ENCODE measurements at regions not wholly inside any gene's neighbourhood (a gene's known extent, or its start where the extent isn't known, plus 50 kb on each side); places are given as distances from the start of the nearest gene placed in this dataset.

DNA sequence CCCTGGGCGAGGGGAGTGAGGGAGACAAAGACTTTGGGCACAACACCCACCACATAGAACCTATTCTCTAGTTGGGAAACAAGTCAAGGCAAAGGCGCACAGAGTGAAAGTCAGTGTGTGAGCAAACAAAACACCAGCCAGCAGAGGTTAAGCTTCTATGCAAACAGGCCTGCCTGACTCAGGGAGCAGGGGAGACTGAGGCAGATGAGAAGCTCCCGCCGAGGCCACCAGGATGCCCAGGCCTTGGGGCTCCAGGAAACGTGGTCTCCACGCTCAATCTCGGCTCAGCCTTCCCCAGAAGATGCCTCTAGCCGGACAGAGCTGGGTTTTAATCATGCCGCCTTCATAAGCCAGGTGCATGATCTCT lies 74.1 kb upstream of the KCNMA1 start:
- no peak overlapping the region for H3K9ac ChIP-seq (ENCODE audit: low read depth in 1 of 2, low read length in 2 of 2)
- no peaks in the 10 kb centered on the region for H3K4me1 ChIP-seq (ENCODE audit: control insufficient read depth in 2 of 2, insufficient read depth in 2 of 2, low read length in 2 of 2)
- no peaks in the 10 kb centered on the region for H3K36me3 ChIP-seq (ENCODE audit: control insufficient read depth in 2 of 2, insufficient read depth in 2 of 2, low read length in 2 of 2)
- no peaks in the 10 kb centered on the region for H3K9me3 ChIP-seq (ENCODE audit: control insufficient read depth in 2 of 2, low read length in 2 of 2)
- H3K27me3 ChIP-seq (ENCODE audit: control insufficient read depth in 2 of 2, insufficient read depth in 2 of 2, low read length in 2 of 2), result peaks cover 0 to 9% of the 10 kb centered on the region in 2 donors
- no peak overlapping the region for H3K4me3 ChIP-seq (ENCODE audit: low read length in 2 of 2)
- no peak overlapping the region for H3K27ac ChIP-seq (ENCODE audit: low read depth in 2 of 2, low read length in 2 of 2)

DNA sequence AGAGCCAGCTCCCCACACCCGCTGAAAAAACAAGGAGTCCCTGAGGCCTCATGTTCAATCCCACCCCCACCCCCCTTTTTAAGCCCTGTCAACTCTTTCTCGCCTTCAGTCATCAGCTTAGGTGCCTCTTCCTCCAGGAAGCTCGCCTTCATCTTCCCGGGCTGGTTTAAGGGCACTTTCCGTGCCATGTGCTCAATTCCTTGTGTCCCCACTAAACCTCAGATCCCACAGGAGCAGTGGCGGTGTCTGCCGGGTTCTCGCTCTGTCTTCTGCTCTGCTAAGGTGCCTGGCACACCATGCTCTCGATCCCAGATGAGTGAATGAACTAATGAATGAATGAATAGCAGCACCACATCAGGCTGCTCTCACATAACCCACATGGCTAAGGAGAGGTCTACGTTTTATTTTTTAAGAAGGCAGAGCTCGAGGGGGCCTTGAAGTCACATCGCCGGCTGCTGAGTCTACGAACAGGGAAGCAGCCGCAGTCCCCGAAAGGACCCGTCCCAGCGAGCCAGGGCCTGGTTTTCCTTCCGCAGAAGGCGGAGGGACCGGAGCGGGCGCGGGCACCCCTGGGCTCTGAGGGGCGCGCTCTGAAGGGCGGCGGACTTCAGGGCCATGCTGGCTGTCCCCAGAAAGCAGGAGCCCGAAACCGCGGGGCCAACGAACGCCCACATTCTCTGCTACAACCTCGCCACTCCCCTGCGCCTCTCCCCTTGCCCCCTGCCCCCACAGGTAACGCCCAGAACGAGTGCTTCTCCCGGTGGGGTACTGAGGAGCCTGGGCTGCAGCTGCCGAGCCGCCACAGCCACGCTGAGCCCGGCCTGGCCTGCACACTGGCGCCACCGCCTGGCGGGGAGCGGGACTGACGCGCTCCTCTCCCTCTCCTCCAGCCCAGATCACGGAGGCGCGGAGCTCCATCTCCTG lies 73.4 kb upstream of the KCNMA1 start:
- H3K9me3 ChIP-seq (ENCODE audit: control insufficient read depth in 2 of 2, low read length in 2 of 2), result no peaks in the 10 kb centered on the region
- peaks cover 0 to 9% of the 10 kb centered on the region in 2 donors for H3K27me3 ChIP-seq (ENCODE audit: control insufficient read depth in 2 of 2, insufficient read depth in 2 of 2, low read length in 2 of 2)
- no peak overlapping the region for H3K27ac ChIP-seq (ENCODE audit: low read depth in 2 of 2, low read length in 2 of 2)
- H3K36me3 ChIP-seq (ENCODE audit: control insufficient read depth in 2 of 2, insufficient read depth in 2 of 2, low read length in 2 of 2), result no peaks in the 10 kb centered on the region
- H3K4me1 ChIP-seq (ENCODE audit: control insufficient read depth in 2 of 2, insufficient read depth in 2 of 2, low read length in 2 of 2), result no peaks in the 10 kb centered on the region
- H3K9ac ChIP-seq (ENCODE audit: low read depth in 1 of 2, low read length in 2 of 2), result peak overlapping the region in 1 of 2 donors; percentile 23
- peak overlapping the region; percentile 35 to 38 for H3K4me3 ChIP-seq (ENCODE audit: low read length in 2 of 2)

DNA sequence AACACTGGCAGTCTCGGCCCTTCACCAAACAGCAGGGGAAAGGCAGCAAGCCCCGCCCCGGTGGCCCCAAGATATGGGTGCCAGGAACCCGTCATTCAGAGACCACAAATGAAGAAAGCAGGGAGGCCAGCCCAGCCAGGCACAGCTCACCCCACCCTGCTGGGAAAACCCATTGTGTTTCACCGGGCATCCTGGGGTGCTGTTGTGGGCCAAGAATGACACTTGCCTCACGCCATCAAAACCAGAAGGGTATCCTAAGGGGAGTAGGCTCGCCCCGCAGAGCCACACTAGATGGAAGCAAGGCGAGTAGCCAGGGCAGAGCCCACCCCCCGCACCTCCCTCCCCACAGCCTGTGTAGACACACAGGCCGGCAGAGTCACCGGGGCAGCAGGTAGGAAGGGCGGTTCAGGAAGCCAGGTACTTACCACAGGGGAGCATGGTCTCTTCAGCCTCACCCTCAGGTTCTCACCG lies 72.5 kb upstream of the KCNMA1 start:
- no peak overlapping the region for H3K27ac ChIP-seq (ENCODE audit: low read depth in 2 of 2, low read length in 2 of 2)
- no peaks in the 10 kb centered on the region for H3K36me3 ChIP-seq (ENCODE audit: control insufficient read depth in 2 of 2, insufficient read depth in 2 of 2, low read length in 2 of 2)
- H3K27me3 ChIP-seq (ENCODE audit: control insufficient read depth in 2 of 2, insufficient read depth in 2 of 2, low read length in 2 of 2), result peaks cover 0 to 9% of the 10 kb centered on the region in 2 donors
- no peaks in the 10 kb centered on the region for H3K4me1 ChIP-seq (ENCODE audit: control insufficient read depth in 2 of 2, insufficient read depth in 2 of 2, low read length in 2 of 2)
- no peak overlapping the region for H3K9ac ChIP-seq (ENCODE audit: low read depth in 1 of 2, low read length in 2 of 2)
- H3K4me3 ChIP-seq (ENCODE audit: low read length in 2 of 2), result no peak overlapping the region
- no peaks in the 10 kb centered on the region for H3K9me3 ChIP-seq (ENCODE audit: control insufficient read depth in 2 of 2, low read length in 2 of 2)

DNA sequence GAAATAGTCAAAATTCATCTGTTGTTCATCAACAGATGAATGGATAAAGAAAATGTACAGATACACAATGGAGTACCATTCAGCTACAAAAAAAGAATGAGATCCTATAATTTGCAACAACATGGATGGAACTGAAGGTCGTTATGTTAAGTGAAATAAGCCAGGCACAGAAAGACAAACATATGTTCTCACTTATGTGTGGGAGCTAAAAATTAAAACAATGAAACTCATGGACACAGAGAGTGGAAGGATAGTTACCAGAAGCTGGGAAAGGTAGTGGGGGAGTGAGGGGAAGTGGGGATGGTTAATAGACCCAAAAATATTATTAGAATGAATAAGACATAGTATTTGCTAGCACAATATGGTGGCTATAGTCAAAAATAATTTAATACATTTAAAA lies 70.0 kb upstream of the KCNMA1 start:
- no peaks in the 10 kb centered on the region for H3K4me1 ChIP-seq (ENCODE audit: control insufficient read depth in 2 of 2, insufficient read depth in 2 of 2, low read length in 2 of 2)
- peaks cover 0 to 5% of the 10 kb centered on the region in 2 donors for H3K27me3 ChIP-seq (ENCODE audit: control insufficient read depth in 2 of 2, insufficient read depth in 2 of 2, low read length in 2 of 2)
- no peak overlapping the region for H3K9ac ChIP-seq (ENCODE audit: low read depth in 1 of 2, low read length in 2 of 2)
- no peaks in the 10 kb centered on the region for H3K36me3 ChIP-seq (ENCODE audit: control insufficient read depth in 2 of 2, insufficient read depth in 2 of 2, low read length in 2 of 2)
- H3K27ac ChIP-seq (ENCODE audit: low read depth in 2 of 2, low read length in 2 of 2), result no peak overlapping the region
- no peaks in the 10 kb centered on the region for H3K9me3 ChIP-seq (ENCODE audit: control insufficient read depth in 2 of 2, low read length in 2 of 2)
- no peak overlapping the region for H3K4me3 ChIP-seq (ENCODE audit: low read length in 2 of 2)

DNA sequence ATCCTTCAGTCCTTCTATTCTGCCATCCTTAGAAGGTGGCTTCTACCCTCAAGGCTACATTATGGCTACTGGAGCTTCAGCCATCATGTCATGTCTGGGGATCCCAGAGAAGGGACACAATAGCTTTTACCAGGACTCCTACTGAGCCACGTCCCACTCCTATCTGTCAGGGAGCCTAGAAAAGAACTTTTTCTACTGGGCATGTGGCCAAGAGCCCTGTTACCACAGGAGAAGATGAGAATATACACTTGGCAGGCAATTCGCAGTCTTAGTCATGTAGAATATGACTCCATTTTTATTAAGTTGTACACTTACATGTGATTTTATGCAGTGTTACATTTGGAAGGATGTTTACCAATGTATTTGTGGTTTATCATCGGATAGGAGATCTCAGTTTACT lies 64.6 kb upstream of the KCNMA1 start:
- Histone ChIP-seq H3K9me3 (ENCODE audit: control insufficient read depth in 2 of 2, low read length in 2 of 2) (no peaks in the 10 kb centered on the region), H3K27ac (ENCODE audit: low read depth in 2 of 2, low read length in 2 of 2) (no peak overlapping the region), H3K36me3 (ENCODE audit: control insufficient read depth in 2 of 2, insufficient read depth in 2 of 2, low read length in 2 of 2) (no peaks in the 10 kb centered on the region), H3K27me3 (ENCODE audit: control insufficient read depth in 2 of 2, insufficient read depth in 2 of 2, low read length in 2 of 2) (no peaks in the 10 kb centered on the region), H3K4me1 (ENCODE audit: control insufficient read depth in 2 of 2, insufficient read depth in 2 of 2, low read length in 2 of 2) (no peaks in the 10 kb centered on the region), H3K9ac (ENCODE audit: low read depth in 1 of 2, low read length in 2 of 2) (no peak overlapping the region), H3K4me3 (ENCODE audit: low read length in 2 of 2) (no peak overlapping the region)

DNA sequence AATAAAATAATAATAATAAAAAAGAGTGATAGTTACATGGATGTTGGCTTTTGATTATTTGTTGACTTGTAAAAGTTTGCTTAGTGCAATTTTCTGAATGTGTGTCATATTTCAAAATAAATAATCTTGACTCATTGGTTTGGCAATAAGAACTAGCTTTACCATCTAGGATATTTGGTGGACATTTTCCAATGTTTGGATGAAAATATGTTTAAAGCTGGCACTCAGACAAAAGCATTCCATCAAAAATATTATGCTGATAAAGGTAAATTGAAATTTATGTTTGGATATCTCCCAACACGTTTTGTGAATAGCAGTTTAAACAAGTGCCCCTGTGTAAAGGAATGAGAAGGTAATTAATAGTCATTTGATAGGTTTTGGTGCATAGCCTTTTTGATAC lies 62.5 kb upstream of the KCNMA1 start:
- H3K27ac ChIP-seq (ENCODE audit: low read depth in 2 of 2, low read length in 2 of 2), result no peak overlapping the region
- H3K27me3 ChIP-seq (ENCODE audit: control insufficient read depth in 2 of 2, insufficient read depth in 2 of 2, low read length in 2 of 2), result no peaks in the 10 kb centered on the region
- no peak overlapping the region for H3K4me3 ChIP-seq (ENCODE audit: low read length in 2 of 2)
- H3K4me1 ChIP-seq (ENCODE audit: control insufficient read depth in 2 of 2, insufficient read depth in 2 of 2, low read length in 2 of 2), result no peaks in the 10 kb centered on the region
- no peak overlapping the region for H3K9ac ChIP-seq (ENCODE audit: low read depth in 1 of 2, low read length in 2 of 2)
- no peaks in the 10 kb centered on the region for H3K9me3 ChIP-seq (ENCODE audit: control insufficient read depth in 2 of 2, low read length in 2 of 2)
- H3K36me3 ChIP-seq (ENCODE audit: control insufficient read depth in 2 of 2, insufficient read depth in 2 of 2, low read length in 2 of 2), result no peaks in the 10 kb centered on the region

DNA sequence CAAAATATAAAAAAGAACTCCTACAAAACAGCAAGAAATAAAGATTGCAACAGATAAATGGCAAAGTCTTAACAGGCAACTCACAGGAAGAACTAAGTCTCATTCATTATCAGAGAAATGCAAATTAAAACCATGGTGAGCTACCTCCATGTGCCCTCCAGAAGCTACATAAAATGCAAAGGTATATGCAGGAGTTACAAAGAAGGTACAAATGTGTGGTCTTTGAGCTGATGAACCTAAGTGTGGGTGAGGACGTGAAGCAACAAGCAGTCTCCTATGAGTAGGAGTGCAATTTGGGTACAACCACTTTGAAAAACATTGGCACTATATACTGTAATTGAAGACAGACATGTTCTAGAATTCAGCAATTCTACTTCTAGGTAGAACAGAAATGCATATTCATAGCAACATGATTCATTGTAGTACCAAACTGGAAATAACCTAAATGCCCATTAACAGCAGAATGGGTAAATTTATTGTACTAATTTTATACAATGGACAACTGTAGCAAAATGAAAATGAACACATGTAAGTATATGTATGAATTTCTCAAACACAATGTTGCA lies 61.6 kb upstream of the KCNMA1 start:
- Histone ChIP-seq H3K27me3 (ENCODE audit: control insufficient read depth in 2 of 2, insufficient read depth in 2 of 2, low read length in 2 of 2) (no peaks in the 10 kb centered on the region), H3K9ac (ENCODE audit: low read depth in 1 of 2, low read length in 2 of 2) (no peak overlapping the region), H3K36me3 (ENCODE audit: control insufficient read depth in 2 of 2, insufficient read depth in 2 of 2, low read length in 2 of 2) (no peaks in the 10 kb centered on the region), H3K9me3 (ENCODE audit: control insufficient read depth in 2 of 2, low read length in 2 of 2) (no peaks in the 10 kb centered on the region), H3K4me3 (ENCODE audit: low read length in 2 of 2) (no peak overlapping the region), H3K27ac (ENCODE audit: low read depth in 2 of 2, low read length in 2 of 2) (no peak overlapping the region), H3K4me1 (ENCODE audit: control insufficient read depth in 2 of 2, insufficient read depth in 2 of 2, low read length in 2 of 2) (no peaks in the 10 kb centered on the region)

DNA sequence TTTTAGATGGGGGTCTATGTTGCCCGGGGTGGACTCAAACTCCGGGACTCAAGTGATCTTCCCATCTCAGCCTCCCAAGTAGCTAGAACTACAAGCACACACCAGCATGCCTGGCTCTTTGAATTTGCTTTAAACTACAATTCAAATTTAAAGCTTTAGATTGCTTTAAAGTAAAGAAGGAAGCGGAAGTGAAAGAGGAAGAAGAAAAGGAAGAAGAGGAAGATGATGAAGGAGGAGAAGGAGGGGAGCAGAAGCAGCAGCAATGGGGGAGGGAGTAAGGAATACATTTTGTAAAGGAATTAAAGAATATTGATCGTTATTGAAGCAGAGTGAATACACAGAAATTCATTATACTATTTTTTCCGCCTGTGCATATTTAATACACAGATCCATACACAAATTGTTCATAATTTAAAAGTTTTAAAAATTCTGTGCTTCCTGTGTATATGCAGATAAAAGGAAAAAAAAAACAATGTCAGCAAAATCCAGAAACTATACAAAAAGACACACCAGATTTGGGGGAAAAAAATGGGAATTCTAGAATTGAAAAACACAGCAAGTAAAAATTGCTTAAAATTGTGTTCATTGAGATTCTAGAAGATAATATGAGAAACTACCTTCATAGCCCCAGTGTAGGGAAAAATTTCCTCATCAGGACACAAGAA lies 60.8 kb upstream of the KCNMA1 start:
- H3K4me3 ChIP-seq (ENCODE audit: low read length in 2 of 2), result no peak overlapping the region
- no peaks in the 10 kb centered on the region for H3K9me3 ChIP-seq (ENCODE audit: control insufficient read depth in 2 of 2, low read length in 2 of 2)
- no peaks in the 10 kb centered on the region for H3K4me1 ChIP-seq (ENCODE audit: control insufficient read depth in 2 of 2, insufficient read depth in 2 of 2, low read length in 2 of 2)
- H3K27me3 ChIP-seq (ENCODE audit: control insufficient read depth in 2 of 2, insufficient read depth in 2 of 2, low read length in 2 of 2), result no peaks in the 10 kb centered on the region
- no peak overlapping the region for H3K27ac ChIP-seq (ENCODE audit: low read depth in 2 of 2, low read length in 2 of 2)
- H3K9ac ChIP-seq (ENCODE audit: low read depth in 1 of 2, low read length in 2 of 2), result no peak overlapping the region
- H3K36me3 ChIP-seq (ENCODE audit: control insufficient read depth in 2 of 2, insufficient read depth in 2 of 2, low read length in 2 of 2), result no peaks in the 10 kb centered on the region

DNA sequence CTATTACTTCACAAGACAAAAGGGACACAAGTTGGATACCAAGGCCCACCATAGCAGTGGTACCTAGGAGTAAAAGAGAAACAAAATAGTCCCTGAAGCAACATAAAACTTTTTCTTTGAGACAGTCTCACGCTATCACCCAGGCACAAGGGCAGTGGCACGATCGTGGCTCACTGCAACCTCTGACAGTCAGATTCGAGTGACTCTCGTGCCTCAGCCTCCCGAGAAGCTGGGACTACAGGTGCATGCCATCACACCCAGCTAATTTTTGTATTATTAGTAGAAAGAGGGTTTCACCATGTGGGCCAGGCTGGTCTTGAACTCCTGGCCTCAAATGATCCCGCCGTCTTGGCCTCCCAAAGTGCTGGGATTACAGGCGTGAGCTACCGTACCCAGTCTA lies 59.0 kb upstream of the KCNMA1 start:
- Histone ChIP-seq H3K27me3 (ENCODE audit: control insufficient read depth in 2 of 2, insufficient read depth in 2 of 2, low read length in 2 of 2) (no peaks in the 10 kb centered on the region), H3K4me1 (ENCODE audit: control insufficient read depth in 2 of 2, insufficient read depth in 2 of 2, low read length in 2 of 2) (no peaks in the 10 kb centered on the region), H3K4me3 (ENCODE audit: low read length in 2 of 2) (no peak overlapping the region), H3K9me3 (ENCODE audit: control insufficient read depth in 2 of 2, low read length in 2 of 2) (no peaks in the 10 kb centered on the region), H3K9ac (ENCODE audit: low read depth in 1 of 2, low read length in 2 of 2) (no peak overlapping the region), H3K36me3 (ENCODE audit: control insufficient read depth in 2 of 2, insufficient read depth in 2 of 2, low read length in 2 of 2) (no peaks in the 10 kb centered on the region), H3K27ac (ENCODE audit: low read depth in 2 of 2, low read length in 2 of 2) (no peak overlapping the region)

DNA sequence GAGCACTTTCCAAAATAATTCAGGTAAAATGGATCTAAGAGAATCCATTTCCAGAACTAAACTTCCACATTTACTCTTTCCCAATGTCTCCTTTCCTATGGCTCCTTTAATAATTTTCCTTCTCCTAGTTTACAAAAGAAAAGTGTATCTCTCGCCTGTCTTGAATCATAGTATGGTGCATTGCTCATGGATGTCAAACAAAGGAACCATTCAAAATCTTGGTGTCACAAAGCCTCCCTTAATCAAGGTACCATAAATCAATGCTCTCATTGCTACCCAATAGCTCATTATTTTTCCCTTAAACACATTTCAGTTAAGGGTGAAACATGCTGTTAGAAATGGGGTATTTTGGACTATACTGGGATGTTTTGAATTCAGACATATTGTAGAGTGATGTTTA lies 57.6 kb upstream of the KCNMA1 start:
- no peak overlapping the region for H3K9ac ChIP-seq (ENCODE audit: low read depth in 1 of 2, low read length in 2 of 2)
- H3K4me1 ChIP-seq (ENCODE audit: control insufficient read depth in 2 of 2, insufficient read depth in 2 of 2, low read length in 2 of 2), result no peaks in the 10 kb centered on the region
- no peaks in the 10 kb centered on the region for H3K9me3 ChIP-seq (ENCODE audit: control insufficient read depth in 2 of 2, low read length in 2 of 2)
- no peak overlapping the region for H3K4me3 ChIP-seq (ENCODE audit: low read length in 2 of 2)
- H3K36me3 ChIP-seq (ENCODE audit: control insufficient read depth in 2 of 2, insufficient read depth in 2 of 2, low read length in 2 of 2), result no peaks in the 10 kb centered on the region
- H3K27ac ChIP-seq (ENCODE audit: low read depth in 2 of 2, low read length in 2 of 2), result no peak overlapping the region
- no peaks in the 10 kb centered on the region for H3K27me3 ChIP-seq (ENCODE audit: control insufficient read depth in 2 of 2, insufficient read depth in 2 of 2, low read length in 2 of 2)

Data from mucosa of rectum (tissue), 2 donors.